CD14-positive monocyte (primary cell): ENCODE measurements at regions not wholly inside any gene's neighbourhood (a gene's known extent, or its start where the extent isn't known, plus 50 kb on each side); places are given as distances from the start of the nearest gene placed in this dataset.

Experiments used
- DNase-seq, 3 donors: peaks; one replicate each; pipeline ENCODE4 v3.0.0-alpha.2; 2011 to 2022
- H2AFZ ChIP-seq: 2 replicates; pipeline ENCODE4 v1.6.0; 2012; ENCODE audit warnings: mild to moderate bottlenecking, low read depth, low read length, inconsistent platforms; ENCODE audit not compliant: insufficient read depth, poor library complexity, severe bottlenecking
- H3K27ac ChIP-seq, 2 donors: 1 replicate in 1 of 2; 2 replicates in 1 of 2; pipeline ENCODE4 v1.5.1; 2012 to 2013; ENCODE audit warnings: low read length in 2 of 2, control low read depth in 1 of 2, inconsistent platforms in 1 of 2, low read depth in 1 of 2, mild to moderate bottlenecking in 1 of 2
- H3K27me3 ChIP-seq, 2 donors: one replicate each; pipeline versions ENCODE4 v1.6.0 to v1.6.1; 2011 to 2013; ENCODE audit warnings: low read length in 2 of 2; ENCODE audit not compliant: control insufficient read depth in 2 of 2, insufficient read depth in 2 of 2
- H3K36me3 ChIP-seq, 2 donors: replicated peaks in 1 of 2; 1 replicate in 1 of 2; 2 replicates in 1 of 2; pipeline versions ENCODE4 v1.5.1 to v1.6.1; 2012 to 2013; ENCODE audit warnings: low read length in 2 of 2, control low read depth in 1 of 2, inconsistent platforms in 1 of 2, mild to moderate bottlenecking in 1 of 2; ENCODE audit not compliant: insufficient read depth in 2 of 2, control insufficient read depth in 1 of 2
- H3K4me1 ChIP-seq, 2 donors: 1 replicate in 1 of 2; 2 replicates in 1 of 2; pipeline versions ENCODE4 v1.5.1 to v1.6.1; 2012 to 2013; ENCODE audit warnings: low read length in 2 of 2, control low read depth in 1 of 2, inconsistent platforms in 1 of 2, mild to moderate bottlenecking in 1 of 2, moderate library complexity in 1 of 2; ENCODE audit not compliant: insufficient read depth in 2 of 2, control insufficient read depth in 1 of 2
- H3K4me2 ChIP-seq: replicated peaks from 2 replicates; pipeline ENCODE3; 2012; ENCODE audit warnings: low read length, moderate library complexity, mild to moderate bottlenecking; ENCODE audit not compliant: poor library complexity, severe bottlenecking; ENCODE audit errors: extremely low read depth
- H3K4me3 ChIP-seq, 3 experiments: fragments of 200-600 bp in 1 of 3; sonication (generic) in 1 of 3; replicated peaks in 1 of 3; 1 replicate in 2 of 3; 2 replicates in 1 of 3; pipeline ENCODE4 v1.5.1; 2011 to 2013; ENCODE audit warnings: low read length in 3 of 3, mild to moderate bottlenecking in 3 of 3, control low read depth in 2 of 3, low read depth in 2 of 3, inconsistent platforms in 1 of 3, moderate library complexity in 1 of 3
- H3K79me2 ChIP-seq: 2 replicates; pipeline ENCODE4 v1.6.0; 2012; ENCODE audit warnings: mild to moderate bottlenecking, control low read depth, inconsistent platforms, low read length, moderate library complexity; ENCODE audit not compliant: insufficient read depth
- H3K9ac ChIP-seq: 2 replicates; pipeline ENCODE4 v1.6.0; 2017; ENCODE audit warnings: low read length, mild to moderate bottlenecking; ENCODE audit not compliant: insufficient read depth, poor library complexity, severe bottlenecking
- H3K9me3 ChIP-seq, 2 donors: replicated peaks in 1 of 2; 1 replicate in 1 of 2; 2 replicates in 1 of 2; pipeline versions ENCODE4 v1.5.1 to v1.6.1; 2012 to 2013; ENCODE audit warnings: low read length in 2 of 2, control low read depth in 1 of 2; ENCODE audit not compliant: control insufficient read depth in 1 of 2, insufficient read depth in 1 of 2
- H4K20me1 ChIP-seq: 2 replicates; pipeline ENCODE4 v1.6.0; 2012; ENCODE audit warnings: mild to moderate bottlenecking, low read length, control low read depth, moderate library complexity; ENCODE audit not compliant: insufficient read depth
- H3K27ac Mint-ChIP-seq, 7 donors: one replicate each; pipeline ENCODE4 v1.8.0; 2020; ENCODE audit warnings: mild to moderate bottlenecking in 7 of 7, mixed read lengths in 7 of 7, moderate library complexity in 6 of 7, inconsistent platforms in 2 of 7
- H3K27me3 Mint-ChIP-seq, 3 donors: one replicate each; pipeline ENCODE4 v1.8.0; 2021 to 2022; ENCODE audit warnings: low read depth in 3 of 3, mild to moderate bottlenecking in 3 of 3, mixed read lengths in 3 of 3, moderate library complexity in 3 of 3, inconsistent platforms in 1 of 3
- H3K36me3 Mint-ChIP-seq, 2 donors: one replicate each; pipeline ENCODE4 v1.8.0; 2020; ENCODE audit warnings: mixed read lengths in 2 of 2, inconsistent platforms in 1 of 2, mild to moderate bottlenecking in 1 of 2
- H3K4me1 Mint-ChIP-seq: one replicate; pipeline ENCODE4 v1.8.0; 2020; ENCODE audit warnings: mild to moderate bottlenecking, mixed read lengths
- H3K4me3 Mint-ChIP-seq, 2 donors: one replicate each; pipeline ENCODE4 v1.8.0; 2020; ENCODE audit warnings: mild to moderate bottlenecking in 2 of 2, mixed read lengths in 2 of 2, moderate library complexity in 1 of 2
- H3K9me3 Mint-ChIP-seq, 7 donors: one replicate each; pipeline ENCODE4 v1.8.0; 2020 to 2022; ENCODE audit warnings: mixed read lengths in 7 of 7, mild to moderate bottlenecking in 6 of 7, moderate library complexity in 6 of 7, inconsistent platforms in 2 of 7
- CTCF ChIP-seq: fragments of 200-600 bp; IDR thresholded peaks from one replicate; pipeline ENCODE4 v1.8.0; 2022; ENCODE audit warnings: antibody characterized with exemption, mild to moderate bottlenecking
- WGBS: methylation state at CpG from one replicate; pipeline ENCODE4 v1.1.5; 2013; ENCODE audit warnings: missing lambda C conversion rate; ENCODE audit not compliant: insufficient coverage; 5-methylcytosine and 5-hydroxymethylcytosine counted together
- intact Hi-C, 2 donors: fragments of 100-400 bp; cut with micrococcal nuclease; formaldehyde crosslinking; loops; one replicate each; pipeline versions ENCODE4 v1.15.0 to v1.15.1; 2023

- Histone ChIP-seq H3K27me3 (no peaks in the 10 kb centered on the region), H3K27ac (no peak overlapping the region), H3K36me3 (no peaks in the 10 kb centered on the region), H3K4me3 (no peak overlapping the region), H3K4me1 (no peaks in the 10 kb centered on the region), H3K4me2 (no peak overlapping the region), H3K79me2 (no peaks in the 10 kb centered on the region), H3K9ac (no peak overlapping the region), H4K20me1 (no peaks in the 10 kb centered on the region), H3K9me3 (no peaks in the 10 kb centered on the region), H2AFZ (no peak overlapping the region)
- intact Hi-C loops: no loop called here
- DNase-seq: no peak
- Mint-ChIP-seq H3K36me3 (peaks cover 0 to 3% of the 10 kb centered on the region in 2 donors), H3K27me3 (peaks cover 0 to 2% (median 0%) of the 10 kb centered on the region in 3 donors), H3K4me1 (no peaks in the 10 kb centered on the region), H3K27ac (no peak overlapping the region), H3K4me3 (no peak overlapping the region), H3K9me3 (peaks cover 1 to 6% (median 4%) of the 10 kb centered on the region in 7 donors)
- WGBS: 63% methylated on average over 2 of the region's 2 CpGs
- no peak for TF ChIP-seq CTCF
Measured at GRCh38 chr6:88246654-88247053, 80.5 kb upstream of the CNR1 start.

GRCh38 chr6:88244721-88245120 is 78.6 kb upstream of the CNR1 start:
- H3K4me1 Mint-ChIP-seq: no peaks in the 10 kb centered on the region
- TF ChIP-seq CTCF: no peak
- Histone ChIP-seq H3K4me3 (no peak overlapping the region), H3K9ac (no peak overlapping the region), H3K36me3 (no peaks in the 10 kb centered on the region), H3K27ac (no peak overlapping the region), H3K79me2 (no peaks in the 10 kb centered on the region), H3K4me2 (no peak overlapping the region), H2AFZ (no peak overlapping the region), H3K9me3 (no peaks in the 10 kb centered on the region), H4K20me1 (no peaks in the 10 kb centered on the region), H3K4me1 (no peaks in the 10 kb centered on the region), H3K27me3 (no peaks in the 10 kb centered on the region)
- H3K27me3 Mint-ChIP-seq: peaks cover 0 to 2% (median 1%) of the 10 kb centered on the region in 3 donors
- intact Hi-C loops: no loop called here
- no CpG with 5 or more reads among the region's 3 CpGs for WGBS
- peaks cover 1 to 11% (median 5%) of the 10 kb centered on the region in 7 donors for H3K9me3 Mint-ChIP-seq
- H3K27ac Mint-ChIP-seq: no peak overlapping the region
- no peak for DNase-seq
- H3K36me3 Mint-ChIP-seq: no peaks in the 10 kb centered on the region
- H3K4me3 Mint-ChIP-seq: no peak overlapping the region
